Activated CD4-positive, alpha-beta T cell treated with anti-CD3 and anti-CD28 coated beads, Interleukin-2, amount 10 ng/mL, durations not matched to agents 24 days and 14 days (primary cell): ENCODE measurements at regions not wholly inside any gene's neighbourhood (a gene's known extent, or its start where the extent isn't known, plus 50 kb on each side); places are given as distances from the start of the nearest gene placed in this dataset.

ENCODE experiments used
- DNase-seq: peaks from one replicate; pipeline ENCODE4 v3.0.0; 2022
- H3K27ac Mint-ChIP-seq: one replicate; pipeline ENCODE4 v1.8.0; 2022; ENCODE audit warnings: mild to moderate bottlenecking, mixed read lengths
- H3K27me3 Mint-ChIP-seq: one replicate; pipeline ENCODE4 v1.8.0; 2022; ENCODE audit warnings: mixed read lengths
- H3K36me3 Mint-ChIP-seq: one replicate; pipeline ENCODE4 v1.8.0; 2022; ENCODE audit warnings: low read depth, mild to moderate bottlenecking, mixed read lengths
- H3K4me1 Mint-ChIP-seq: one replicate; pipeline ENCODE4 v1.8.0; 2021; ENCODE audit warnings: mixed read lengths
- H3K4me3 Mint-ChIP-seq: one replicate; pipeline ENCODE4 v1.8.0; 2022; ENCODE audit warnings: mild to moderate bottlenecking, moderate library complexity, mixed read lengths
- H3K9me3 Mint-ChIP-seq: one replicate; pipeline ENCODE4 v1.8.0; 2021; ENCODE audit warnings: mixed read lengths
- intact Hi-C: fragments of 100-400 bp; cut with micrococcal nuclease; formaldehyde crosslinking; loops from one replicate; pipeline ENCODE4 v1.15.1; 2023

- no peak overlapping the region for H3K4me3 Mint-ChIP-seq
- H3K36me3 Mint-ChIP-seq: no peaks in the 10 kb centered on the region
- DNase-seq: no peak
- peaks cover 49% of the 10 kb centered on the region for H3K27me3 Mint-ChIP-seq
- peaks cover 10% of the 10 kb centered on the region for H3K4me1 Mint-ChIP-seq
- no peak overlapping the region for H3K27ac Mint-ChIP-seq
- no peaks in the 10 kb centered on the region for H3K9me3 Mint-ChIP-seq
- intact Hi-C loops: no loop called here
Measured at GRCh38 chr1:30819244-30819571, 61.6 kb upstream of the LAPTM5 start.

GRCh38 chr1:30818568-30819243, 61.1 kb upstream of the LAPTM5 start:
- H3K27ac Mint-ChIP-seq: no peak overlapping the region
- intact Hi-C loops: no loop called here
- DNase-seq: no peak
- H3K9me3 Mint-ChIP-seq: no peaks in the 10 kb centered on the region
- peaks cover 44% of the 10 kb centered on the region for H3K27me3 Mint-ChIP-seq
- no peak overlapping the region for H3K4me3 Mint-ChIP-seq
- H3K36me3 Mint-ChIP-seq: no peaks in the 10 kb centered on the region
- H3K4me1 Mint-ChIP-seq: peaks cover 5% of the 10 kb centered on the region

- H3K4me1 Mint-ChIP-seq: no peaks in the 10 kb centered on the region
- no peaks in the 10 kb centered on the region for H3K36me3 Mint-ChIP-seq
- intact Hi-C loops: no loop called here
- H3K9me3 Mint-ChIP-seq: no peaks in the 10 kb centered on the region
- H3K4me3 Mint-ChIP-seq: no peak overlapping the region
- H3K27me3 Mint-ChIP-seq: peaks cover 42% of the 10 kb centered on the region
- no peak overlapping the region for H3K27ac Mint-ChIP-seq
- DNase-seq: no peak
Measured at GRCh38 chr1:30817548-30817947, 60.0 kb upstream of the LAPTM5 start.

GRCh38 chr1:30817077-30817438, 59.5 kb upstream of the LAPTM5 start:
- Mint-ChIP-seq H3K4me1 (no peaks in the 10 kb centered on the region), H3K9me3 (no peaks in the 10 kb centered on the region), H3K36me3 (no peaks in the 10 kb centered on the region), H3K27ac (no peak overlapping the region), H3K4me3 (no peak overlapping the region), H3K27me3 (peaks cover 43% of the 10 kb centered on the region)
- no peak for DNase-seq
- intact Hi-C loops: no loop called here

- no peaks in the 10 kb centered on the region for H3K9me3 Mint-ChIP-seq
- DNase-seq: no peak
- peaks cover 39% of the 10 kb centered on the region for H3K27me3 Mint-ChIP-seq
- no peaks in the 10 kb centered on the region for H3K36me3 Mint-ChIP-seq
- intact Hi-C loops: no loop called here
- no peak overlapping the region for H3K4me3 Mint-ChIP-seq
- no peaks in the 10 kb centered on the region for H3K4me1 Mint-ChIP-seq
- no peak overlapping the region for H3K27ac Mint-ChIP-seq
Measured at GRCh38 chr1:30816211-30817076, 58.9 kb upstream of the LAPTM5 start.

GRCh38 chr1:30815556-30815955, 58.0 kb upstream of the LAPTM5 start:
- Mint-ChIP-seq H3K4me1 (no peaks in the 10 kb centered on the region), H3K4me3 (no peak overlapping the region), H3K36me3 (no peaks in the 10 kb centered on the region), H3K27me3 (peaks cover 39% of the 10 kb centered on the region), H3K27ac (no peak overlapping the region), H3K9me3 (no peaks in the 10 kb centered on the region)
- intact Hi-C loops: no loop called here
- DNase-seq: no peak

GRCh38 chr1:30814292-30814691, 56.7 kb upstream of the LAPTM5 start:
- DNase-seq: no peak
- no peaks in the 10 kb centered on the region for H3K4me1 Mint-ChIP-seq

GRCh38 chr1:30812076-30812475, 54.5 kb upstream of the LAPTM5 start:
- Mint-ChIP-seq H3K4me3 (no peak overlapping the region), H3K27me3 (peaks cover 46% of the 10 kb centered on the region)

More at GRCh38 chr1:30814292-30814691, 56.7 kb upstream of the LAPTM5 start:
- Mint-ChIP-seq H3K27ac (no peak overlapping the region), H3K27me3 (peaks cover 40% of the 10 kb centered on the region), H3K4me3 (no peak overlapping the region), H3K9me3 (no peaks in the 10 kb centered on the region), H3K36me3 (no peaks in the 10 kb centered on the region)
- intact Hi-C loops: no loop called here

GRCh38 chr1:30811187-30811586, 53.6 kb upstream of the LAPTM5 start:
- no peaks in the 10 kb centered on the region for H3K9me3 Mint-ChIP-seq
- H3K36me3 Mint-ChIP-seq: no peaks in the 10 kb centered on the region
- intact Hi-C loops: no loop called here
- peaks cover 47% of the 10 kb centered on the region for H3K27me3 Mint-ChIP-seq
- no peak overlapping the region for H3K4me3 Mint-ChIP-seq
- no peak overlapping the region for H3K27ac Mint-ChIP-seq
- no peak for DNase-seq
- H3K4me1 Mint-ChIP-seq: no peaks in the 10 kb centered on the region

More at GRCh38 chr1:30812076-30812475, 54.5 kb upstream of the LAPTM5 start:
- H3K4me1 Mint-ChIP-seq: no peaks in the 10 kb centered on the region
- no peak overlapping the region for H3K27ac Mint-ChIP-seq
- no peak for DNase-seq
- no peaks in the 10 kb centered on the region for H3K36me3 Mint-ChIP-seq
- intact Hi-C loops: no loop called here
- H3K9me3 Mint-ChIP-seq: no peaks in the 10 kb centered on the region

- H3K9me3 Mint-ChIP-seq: no peaks in the 10 kb centered on the region
- no peaks in the 10 kb centered on the region for H3K36me3 Mint-ChIP-seq
- no peak overlapping the region for H3K27ac Mint-ChIP-seq
- intact Hi-C loops: no loop called here
- H3K4me1 Mint-ChIP-seq: no peaks in the 10 kb centered on the region
- no peak overlapping the region for H3K4me3 Mint-ChIP-seq
- DNase-seq: no peak
- peaks cover 52% of the 10 kb centered on the region for H3K27me3 Mint-ChIP-seq
Measured at GRCh38 chr1:30810416-30811080, 53.0 kb upstream of the LAPTM5 start.

- H3K4me3 Mint-ChIP-seq: no peak overlapping the region
- no peaks in the 10 kb centered on the region for H3K9me3 Mint-ChIP-seq
- intact Hi-C loops: no loop called here
- DNase-seq: no peak
- H3K27ac Mint-ChIP-seq: no peak overlapping the region
- H3K4me1 Mint-ChIP-seq: no peaks in the 10 kb centered on the region
- peaks cover 59% of the 10 kb centered on the region for H3K27me3 Mint-ChIP-seq
- H3K36me3 Mint-ChIP-seq: no peaks in the 10 kb centered on the region
Measured at GRCh38 chr1:30809514-30810263, 52.1 kb upstream of the LAPTM5 start.

GRCh38 chr1:30808067-30808662, 50.6 kb upstream of the LAPTM5 start:
- Mint-ChIP-seq H3K36me3 (no peaks in the 10 kb centered on the region), H3K27me3 (peaks cover 67% of the 10 kb centered on the region), H3K4me3 (no peak overlapping the region), H3K4me1 (no peaks in the 10 kb centered on the region), H3K27ac (no peak overlapping the region), H3K9me3 (no peaks in the 10 kb centered on the region)
- no peak for DNase-seq
- intact Hi-C loops: no loop called here

- H3K4me3 Mint-ChIP-seq: no peak overlapping the region
- intact Hi-C loops: no loop called here
- peaks cover 66% of the 10 kb centered on the region for H3K27me3 Mint-ChIP-seq
- DNase-seq: no peak
- no peaks in the 10 kb centered on the region for H3K36me3 Mint-ChIP-seq
- H3K27ac Mint-ChIP-seq: no peak overlapping the region
- no peaks in the 10 kb centered on the region for H3K9me3 Mint-ChIP-seq
- no peaks in the 10 kb centered on the region for H3K4me1 Mint-ChIP-seq
Measured at GRCh38 chr1:30807318-30808066, 49.9 kb upstream of the LAPTM5 start.
